Right forelimb (tissue), 1 donor: ENCODE measurements at regions not wholly inside any gene's neighbourhood (a gene's known extent, or its start where the extent isn't known, plus 50 kb on each side); places are given as distances from the start of the nearest gene placed in this dataset.
"Not testable (repeated sequence)": the region's sequence is repeated elsewhere in the genome, so short reads cannot be mapped to it uniquely, and the experiment has no call there.

Experiments used
- DNase-seq: peaks from one replicate; pipeline ENCODE4 v3.0.0-alpha.2; 2018

GRCh38 chr14:53260286-53260685 lies 107.2 kb upstream of the DDHD1 start:
- no peak for DNase-seq

GRCh38 chr14:53252141-53252540 lies 99.0 kb upstream of the DDHD1 start:
- no peak for DNase-seq

DNA sequence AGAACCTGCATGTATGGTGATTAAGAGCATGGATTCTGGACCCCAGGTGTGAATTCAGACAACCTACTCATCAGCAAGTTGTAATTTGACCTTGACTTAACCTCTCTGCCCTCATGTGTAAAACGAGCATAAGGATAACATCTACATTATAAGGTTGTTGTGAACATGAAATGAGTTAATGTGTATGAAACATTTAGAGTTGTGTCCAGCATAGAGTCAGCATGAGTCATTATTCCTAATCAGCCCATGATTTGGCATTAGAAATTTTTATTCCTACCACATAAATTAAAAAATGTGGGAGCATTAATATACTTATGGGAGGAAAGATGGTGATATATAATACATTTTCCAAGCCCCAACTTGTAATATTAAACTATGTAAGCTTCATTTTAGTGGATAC lies 95.9 kb upstream of the DDHD1 start:
- DNase-seq: no peak

DNA sequence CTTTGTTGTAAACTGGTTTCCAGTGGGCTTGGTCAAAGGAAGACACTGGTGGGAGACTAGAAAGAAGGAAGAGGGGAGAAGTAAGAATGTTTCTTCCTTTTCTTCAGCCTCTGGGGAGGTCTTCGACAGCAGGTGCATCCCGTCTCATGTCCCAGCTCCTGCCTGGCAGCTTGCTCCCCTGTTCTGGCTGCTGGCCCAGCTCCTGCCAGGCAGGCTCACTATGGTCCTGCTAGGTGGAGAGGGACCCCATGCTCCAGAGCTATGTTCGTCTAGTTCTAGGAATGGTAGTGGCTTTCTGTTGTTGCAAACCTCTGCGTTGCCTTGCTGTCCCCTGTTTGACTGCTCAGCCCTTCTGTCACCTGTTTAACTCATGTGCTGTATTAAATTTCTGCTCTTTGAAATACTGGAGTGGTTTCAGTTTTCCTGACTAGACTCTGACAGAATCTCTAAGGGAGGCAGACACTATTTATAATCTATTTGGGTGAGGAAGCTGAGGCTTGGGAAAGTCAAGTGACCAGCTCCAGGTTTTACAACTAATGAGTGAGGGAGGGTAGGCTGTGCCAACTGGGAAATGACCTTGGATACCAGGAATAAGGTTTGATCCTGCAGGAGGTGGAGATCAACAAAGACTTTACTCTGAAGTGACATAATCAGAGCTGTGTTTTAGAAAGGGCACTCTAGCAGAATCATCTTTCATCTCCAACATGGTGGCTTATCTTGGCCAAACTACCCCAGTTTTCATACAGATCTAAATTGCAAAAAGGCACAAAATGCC lies 94.7 kb upstream of the DDHD1 start:
- no peak for DNase-seq

DNA sequence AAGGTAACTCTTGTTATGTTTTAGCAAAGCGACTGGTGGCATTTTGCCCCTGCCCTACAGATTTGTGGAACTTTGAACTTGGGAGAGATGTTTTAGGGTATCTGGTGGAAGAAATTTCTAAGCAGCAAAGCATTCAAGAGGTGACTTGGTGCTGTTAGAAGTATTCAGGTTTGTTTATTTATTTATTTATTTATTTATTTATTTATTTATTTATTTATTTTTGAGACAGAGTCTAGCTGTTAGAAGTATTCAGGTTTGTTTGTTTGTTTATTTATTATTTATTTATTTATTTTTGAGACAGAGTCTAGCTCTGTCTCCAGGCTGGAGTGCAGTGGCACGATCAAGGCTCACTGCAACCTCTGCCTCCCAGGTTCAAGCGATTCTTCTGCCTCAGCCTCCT lies 89.8 kb upstream of the DDHD1 start:
- not testable (repeated sequence) for DNase-seq

DNA sequence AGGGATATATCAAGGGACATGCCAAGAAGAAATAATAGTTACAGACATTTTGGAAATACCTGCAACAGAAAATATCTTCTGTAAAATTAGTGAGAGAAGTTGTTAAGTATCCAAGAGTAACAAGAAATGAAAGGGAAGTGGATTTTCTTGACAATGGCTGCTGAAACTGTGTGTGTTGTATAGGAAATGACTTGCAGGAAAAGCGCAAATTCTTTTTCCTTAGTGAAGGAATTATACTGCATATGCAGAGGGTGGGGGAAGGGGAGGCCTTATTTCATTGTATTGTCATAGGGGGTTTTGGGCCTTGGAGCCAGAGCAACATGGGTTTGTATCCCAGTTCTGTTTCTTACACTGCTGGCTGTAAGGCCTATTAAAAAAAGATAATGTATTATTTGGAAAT lies 84.4 kb upstream of the DDHD1 start:
- no peak for DNase-seq

GRCh38 chr14:53236708-53237107 lies 83.6 kb upstream of the DDHD1 start:
- no peak for DNase-seq

DNA sequence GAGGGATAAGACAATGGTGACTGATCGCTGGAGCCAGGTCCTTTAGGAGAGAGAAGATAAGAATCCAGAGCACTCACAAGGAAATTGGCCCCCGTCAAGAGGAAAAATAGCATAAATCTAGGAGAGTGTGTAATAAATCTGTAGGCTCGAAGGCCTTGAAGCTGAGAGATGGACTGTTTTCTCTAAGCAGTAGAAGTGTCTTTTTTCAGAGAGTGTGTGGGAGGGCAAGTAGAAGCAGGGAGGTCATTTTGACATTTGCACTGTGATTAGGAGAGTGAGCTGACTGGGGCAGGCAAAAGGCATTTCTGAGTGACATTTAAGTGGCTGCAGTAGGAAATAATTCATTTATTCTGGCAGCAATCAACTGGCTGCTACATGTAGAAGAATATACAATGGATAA lies 78.0 kb upstream of the DDHD1 start:
- DNase-seq: no peak

DNA sequence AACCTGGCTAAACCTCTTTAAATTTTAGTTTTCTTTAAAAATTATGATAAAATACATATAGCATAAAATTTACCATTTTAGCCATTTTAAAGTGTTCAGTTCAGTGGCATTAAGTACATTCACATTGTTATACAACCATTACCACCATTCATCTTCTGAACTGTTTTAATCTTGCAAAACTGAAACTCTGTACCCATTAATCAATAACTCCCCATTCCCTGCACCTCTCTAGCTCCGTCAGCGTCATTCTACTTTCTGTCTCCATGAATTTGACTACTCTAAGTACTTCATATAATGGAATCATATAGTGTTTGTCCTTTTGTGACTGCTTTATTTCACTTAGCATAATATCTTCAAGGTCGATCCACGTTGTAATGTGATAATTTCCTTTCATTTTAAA lies 75.8 kb upstream of the DDHD1 start:
- no peak for DNase-seq

DNA sequence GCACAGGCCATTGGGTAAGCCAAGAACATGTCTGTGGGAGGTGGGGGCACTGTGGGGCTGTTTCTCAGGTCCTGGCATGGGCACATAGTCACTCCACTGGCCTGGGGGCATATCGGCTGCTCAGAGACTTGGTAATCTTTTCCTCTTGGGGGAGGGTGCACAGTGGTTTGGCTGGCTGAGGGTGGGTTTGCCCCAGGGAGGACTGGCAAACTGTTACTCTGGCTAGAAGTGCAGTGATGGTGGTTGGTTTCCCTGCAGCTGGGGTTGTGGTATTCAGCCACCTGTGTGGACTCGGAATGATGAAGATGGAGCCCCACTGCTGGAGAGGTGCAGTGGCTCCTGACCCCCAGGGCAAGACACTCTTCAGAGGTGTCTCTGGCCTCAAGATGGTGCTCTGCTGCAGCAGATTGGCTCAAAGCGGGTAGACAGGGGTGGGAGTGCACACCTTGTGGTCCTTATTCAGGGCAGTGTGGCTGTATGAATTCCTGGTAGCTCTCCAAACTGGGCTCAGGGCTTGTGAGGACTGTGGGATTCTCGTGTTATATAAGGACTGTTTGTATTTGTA lies 74.1 kb upstream of the DDHD1 start:
- no peak for DNase-seq

GRCh38 chr14:53226553-53226952 lies 73.4 kb upstream of the DDHD1 start:
- DNase-seq: peak; percentile 59

GRCh38 chr14:53220914-53221313 lies 67.8 kb upstream of the DDHD1 start:
- DNase-seq: no peak

- no peak for DNase-seq
Measured at GRCh38 chr14:53218161-53218560, 65.0 kb upstream of the DDHD1 start.

GRCh38 chr14:53217316-53217994 lies 64.3 kb upstream of the DDHD1 start:
- peak; percentile 85 for DNase-seq

- not testable (repeated sequence) for DNase-seq
Measured at GRCh38 chr14:53216955-53217315, 63.8 kb upstream of the DDHD1 start.

DNA sequence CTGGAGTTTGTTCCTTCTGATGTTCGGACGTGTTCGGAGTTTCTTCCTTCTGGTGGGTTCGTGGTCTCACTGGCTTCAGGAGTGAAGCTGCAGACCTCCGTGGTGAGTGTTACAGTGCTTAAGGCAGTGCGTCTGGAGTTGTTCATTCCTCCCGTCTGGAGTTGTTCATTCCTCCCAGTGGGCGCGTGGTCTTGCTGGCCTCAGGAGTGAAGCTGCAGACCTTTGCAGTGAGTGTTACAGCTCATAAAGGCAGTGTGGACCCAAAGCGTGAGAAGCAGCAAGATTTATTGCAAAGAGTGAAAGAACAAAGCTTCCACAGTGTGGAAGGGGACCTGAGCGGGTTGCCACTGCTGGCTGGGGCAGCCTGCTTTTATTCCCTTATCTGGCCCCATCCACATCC lies 63.4 kb upstream of the DDHD1 start:
- DNase-seq: not testable (repeated sequence)

- no peak for DNase-seq
Measured at GRCh38 chr14:53215101-53215500, 62.0 kb upstream of the DDHD1 start.

- no peak for DNase-seq
Measured at GRCh38 chr14:53214384-53214783, 61.3 kb upstream of the DDHD1 start.

DNA sequence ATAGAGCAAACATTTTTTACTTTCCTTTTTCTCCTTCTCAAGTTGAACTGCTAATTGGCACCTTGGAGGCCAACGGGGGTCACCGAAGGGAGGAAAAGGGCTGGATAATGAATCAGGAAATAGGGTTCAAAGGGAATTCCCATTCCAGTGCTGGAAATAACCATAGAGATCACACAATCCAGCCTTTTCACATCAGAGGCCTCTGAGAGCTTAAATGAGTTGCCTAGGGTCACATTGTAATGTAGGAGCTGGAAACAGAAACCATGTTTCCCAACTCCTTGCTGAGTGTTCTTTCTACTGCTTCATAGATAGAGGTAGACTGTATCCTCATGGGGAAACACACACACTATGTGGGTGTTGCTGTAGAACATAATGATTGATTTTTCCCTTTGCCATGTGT lies 60.6 kb upstream of the DDHD1 start:
- no peak for DNase-seq

DNA sequence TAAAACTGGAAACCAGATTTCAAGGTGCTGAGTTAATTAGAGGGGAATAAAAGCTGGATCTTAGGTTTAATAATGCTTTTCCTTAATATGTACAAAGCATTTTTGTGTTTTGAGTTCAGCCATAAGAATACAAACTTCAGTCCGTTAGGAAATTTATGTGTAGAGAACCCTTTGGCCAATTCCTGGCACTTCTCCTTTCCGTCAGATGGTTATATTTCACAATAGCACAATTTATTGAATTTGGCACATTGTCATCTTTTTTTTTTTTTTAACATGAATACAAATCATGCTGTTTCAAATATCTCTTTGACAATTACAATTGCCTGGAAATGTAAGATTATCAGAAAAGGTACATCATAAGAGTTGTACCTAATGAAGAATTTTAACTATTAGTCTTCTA lies 56.2 kb upstream of the DDHD1 start:
- DNase-seq: no peak
